A549 (cell line): ENCODE measurements at regions not wholly inside any gene's neighbourhood (a gene's known extent, or its start where the extent isn't known, plus 50 kb on each side); places are given as distances from the start of the nearest gene placed in this dataset.

Experiments
- ATAC-seq, 2 experiments: fragments of 200-7000 bp in 1 of 2; fragments of >200 bp in 1 of 2; cut with Nextera tagmentation in 1 of 2; cut with Tn5 transposase in 1 of 2; 3 replicates each; pipeline versions ENCODE4 v1.8.0 to v1.9.1; 2018 to 2020; ENCODE audit warnings: mild to moderate bottlenecking in 1 of 2, moderate library complexity in 1 of 2
- CTCF ChIA-PET: fragments of 300-600 bp; sonication (Branson Sonifier 250); formaldehyde crosslinking; extraction: SDS; loops from one replicate; lab custom pipeline; 2021; ENCODE audit warnings: antibody characterized with exemption, inconsistent platforms; lab: Yijun Ruan, JAX
- POLR2A ChIA-PET: fragments of 350-600 bp; formaldehyde crosslinking; extraction: SDS; loops from one replicate; lab custom pipeline; 2021; ENCODE audit warnings: antibody characterized with exemption, inconsistent platforms; lab: Yijun Ruan, JAX
- DNase-seq, 2 experiments: peaks; one replicate each; pipeline versions ENCODE4 v3.0.0 to v3.0.0-alpha.2; 2011 to 2016; ENCODE audit warnings: low read depth in 1 of 2, low spot score in 1 of 2
- FAIRE-seq: peaks from 2 replicates; lab custom pipeline; 2011; peaks lifted over from hg19 to GRCh38; lab: Jason Lieb, UNC
- H3K27ac ChIP-seq, 2 experiments: fragments of >200 bp; sonication (Bioruptor Twin); formaldehyde crosslinking; 3 replicates each; pipeline ENCODE4 v1.5.1; 2016 to 2017
- H3K4me1 ChIP-seq: fragments of >200 bp; sonication (Bioruptor Twin); formaldehyde crosslinking; 3 replicates; pipeline ENCODE4 v1.6.1; 2016
- H3K4me2 ChIP-seq: fragments of >200 bp; sonication (Bioruptor Twin); formaldehyde crosslinking; 3 replicates; pipeline ENCODE4 v1.6.1; 2016
- H3K4me3 ChIP-seq: fragments of >200 bp; sonication (Bioruptor Twin); formaldehyde crosslinking; 3 replicates; pipeline ENCODE4 v1.5.1; 2016
- H3K9me3 ChIP-seq: fragments of >200 bp; sonication (Bioruptor Twin); formaldehyde crosslinking; 3 replicates; pipeline ENCODE4 v1.6.1; 2016
- CBX2 ChIP-seq: fragments of 200-600 bp; sonication (generic); IDR thresholded peaks from 2 replicates; pipeline ENCODE4 v1.6.1; 2016; ENCODE audit warnings: low read depth, mild to moderate bottlenecking, borderline replicate concordance
- HEYL ChIP-seq: fragments of 250-450 bp; sonication (Bioruptor Pico); IDR thresholded peaks from 2 replicates; pipeline ENCODE4 v1.8.0; 2021; ENCODE audit warnings: mild to moderate bottlenecking, moderate library complexity
- HOXA7 ChIP-seq: fragments of 250-450 bp; sonication (Bioruptor Pico); IDR thresholded peaks from 2 replicates; pipeline ENCODE4 v1.5.0; 2020; ENCODE audit warnings: mild to moderate bottlenecking, moderate library complexity
- HOXB5 ChIP-seq: fragments of 250-450 bp; sonication (Bioruptor Pico); IDR thresholded peaks from 2 replicates; pipeline ENCODE4 v1.5.0; 2020; ENCODE audit warnings: mild to moderate bottlenecking, moderate library complexity
- NPAS2 ChIP-seq: fragments of 250-450 bp; sonication (Bioruptor Pico); IDR thresholded peaks from 2 replicates; pipeline ENCODE4 v1.8.0; 2022; ENCODE audit warnings: mild to moderate bottlenecking, moderate library complexity, borderline replicate concordance
- PHF8 ChIP-seq: fragments of 200-600 bp; sonication (generic); IDR thresholded peaks from 2 replicates; pipeline ENCODE4 v1.6.1; 2016; ENCODE audit warnings: low read depth, mild to moderate bottlenecking, antibody characterized with exemption, moderate library complexity, borderline replicate concordance
- POLR2A ChIP-seq: IDR thresholded peaks from 2 replicates; pipeline ENCODE4 v1.6.1; 2012; ENCODE audit warnings: mild to moderate bottlenecking, low read length
- RARB ChIP-seq: fragments of 250-450 bp; sonication (Bioruptor Pico); IDR thresholded peaks from 2 replicates; pipeline ENCODE4 v1.8.0; 2021; ENCODE audit warnings: mild to moderate bottlenecking, moderate library complexity
- RFX5 ChIP-seq: fragments of 450-650 bp; IDR thresholded peaks from 2 replicates; pipeline ENCODE4 v1.7.1; 2014; ENCODE audit warnings: antibody characterized with exemption, mild to moderate bottlenecking, moderate library complexity
- RNF2 ChIP-seq: fragments of 200-600 bp; sonication (generic); IDR thresholded peaks from 2 replicates; pipeline ENCODE4 v1.6.1; 2016; ENCODE audit warnings: low read depth, mild to moderate bottlenecking, antibody characterized with exemption, moderate library complexity, borderline replicate concordance
- SREBF2 ChIP-seq: fragments of 450-650 bp; IDR thresholded peaks from 2 replicates; pipeline ENCODE4 v1.6.1; 2014; ENCODE audit warnings: mild to moderate bottlenecking, moderate library complexity
- TFCP2L1 ChIP-seq: fragments of 250-450 bp; sonication (Bioruptor Pico); IDR thresholded peaks from 2 replicates; pipeline ENCODE4 v1.5.0; 2021; ENCODE audit warnings: mild to moderate bottlenecking
- TP53 ChIP-seq: fragments of 250-450 bp; sonication (Bioruptor Pico); IDR thresholded peaks from 2 replicates; pipeline ENCODE4 v1.5.0; 2021; ENCODE audit warnings: mild to moderate bottlenecking, moderate library complexity
- ZC3H11A ChIP-seq: fragments of 450-650 bp; IDR thresholded peaks from 2 replicates; pipeline ENCODE4 v1.6.1; 2014; ENCODE audit warnings: antibody characterized with exemption, mild to moderate bottlenecking
- WGBS: methylation state at CpG from one replicate; pipeline ENCODE4 v1.1.6; 2017; ENCODE audit errors: missing lambda C conversion rate; 5-methylcytosine and 5-hydroxymethylcytosine counted together
- TF ChIP-seq, protein P1 (sequence below): fragments of >200 bp; sonication (Bioruptor Twin); formaldehyde crosslinking; IDR thresholded peaks from 3 replicates; pipeline ENCODE4 v1.6.1; 2016
- TF ChIP-seq, protein P2 (sequence below): fragments of 150-350 bp; IDR thresholded peaks from 2 replicates; pipeline ENCODE4 v1.6.1; 2014; ENCODE audit warnings: low read depth, mild to moderate bottlenecking, low read length
- TF ChIP-seq, protein P3 (sequence below): IDR thresholded peaks from 2 replicates; pipeline ENCODE4 v1.6.1; 2012; ENCODE audit warnings: low read depth, borderline replicate concordance
- TF ChIP-seq, protein P4 (sequence below): fragments of 200-600 bp; sonication (generic); IDR thresholded peaks from 2 replicates; pipeline ENCODE4 v1.6.1; 2016; ENCODE audit warnings: antibody characterized with exemption, mild to moderate bottlenecking, moderate library complexity
- TF ChIP-seq, protein P5 (sequence below): fragments of 250-450 bp; sonication (Bioruptor Pico); IDR thresholded peaks from 2 replicates; pipeline ENCODE4 v1.5.0; 2021; ENCODE audit warnings: mild to moderate bottlenecking, moderate library complexity, borderline replicate concordance
- TF ChIP-seq, protein P6 (sequence below): fragments of >200 bp; sonication (Bioruptor Twin); formaldehyde crosslinking; IDR thresholded peaks from 2 replicates; pipeline ENCODE4 v1.6.1; 2016
- TF ChIP-seq, protein P7 (sequence below): IDR thresholded peaks from 2 replicates; pipeline ENCODE4 v1.6.1; 2012

DNA sequence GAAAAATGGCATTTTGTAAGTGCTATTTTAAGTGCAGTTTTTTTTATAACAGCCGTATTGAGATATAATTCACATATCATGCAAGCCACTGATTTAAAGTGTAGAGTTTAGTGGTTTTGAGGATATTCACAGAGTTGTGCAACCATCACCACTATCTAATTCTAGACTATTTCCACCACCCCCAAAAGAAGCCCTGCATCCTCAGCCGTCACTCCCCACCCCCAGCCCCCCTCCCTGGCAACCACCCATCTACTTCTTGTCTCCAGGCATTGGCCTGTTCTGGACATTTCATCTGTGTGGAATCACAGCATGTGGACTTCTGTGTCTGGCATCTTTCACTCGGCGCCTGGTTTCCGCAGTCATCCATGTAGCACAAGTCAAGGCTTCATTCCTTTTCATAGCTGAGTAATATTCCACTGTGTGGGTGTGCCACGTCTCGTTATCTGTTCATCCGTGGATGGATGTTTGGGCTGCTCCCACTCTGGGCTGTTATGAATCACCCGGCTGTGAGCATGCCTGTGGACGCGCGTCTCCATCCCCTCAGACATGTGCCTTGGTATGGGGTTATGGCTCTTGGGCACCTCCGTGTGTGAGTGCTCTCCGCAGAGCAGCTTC lies 138.4 kb upstream of the CIBAR2 start:
- WGBS, result 91% methylated on average over 14 of the region's 14 CpGs
- FAIRE-seq, result no peak
- no peaks in the 10 kb centered on the region for H3K9me3 ChIP-seq
- H3K4me1 ChIP-seq, result no peaks in the 10 kb centered on the region
- no peak for DNase-seq
- H3K4me2 ChIP-seq, result no peak overlapping the region
- H3K27ac ChIP-seq, result no peak overlapping the region
- no peak for ATAC-seq
- CTCF ChIA-PET, result interaction anchor here (1.0 to 9.4 kb wide), 6 partner anchors 9 to 136 kb away, joined by 3 to 155 read pairs (median 42); no protein-coding TSS in a partner anchor
- POLR2A ChIA-PET, result no interaction called here
- TF ChIP-seq, protein P1, sequence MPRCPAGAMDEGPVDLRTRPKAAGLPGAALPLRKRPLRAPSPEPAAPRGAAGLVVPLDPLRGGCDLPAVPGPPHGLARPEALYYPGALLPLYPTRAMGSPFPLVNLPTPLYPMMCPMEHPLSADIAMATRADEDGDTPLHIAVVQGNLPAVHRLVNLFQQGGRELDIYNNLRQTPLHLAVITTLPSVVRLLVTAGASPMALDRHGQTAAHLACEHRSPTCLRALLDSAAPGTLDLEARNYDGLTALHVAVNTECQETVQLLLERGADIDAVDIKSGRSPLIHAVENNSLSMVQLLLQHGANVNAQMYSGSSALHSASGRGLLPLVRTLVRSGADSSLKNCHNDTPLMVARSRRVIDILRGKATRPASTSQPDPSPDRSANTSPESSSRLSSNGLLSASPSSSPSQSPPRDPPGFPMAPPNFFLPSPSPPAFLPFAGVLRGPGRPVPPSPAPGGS, result no peak
- TF ChIP-seq, protein P2, sequence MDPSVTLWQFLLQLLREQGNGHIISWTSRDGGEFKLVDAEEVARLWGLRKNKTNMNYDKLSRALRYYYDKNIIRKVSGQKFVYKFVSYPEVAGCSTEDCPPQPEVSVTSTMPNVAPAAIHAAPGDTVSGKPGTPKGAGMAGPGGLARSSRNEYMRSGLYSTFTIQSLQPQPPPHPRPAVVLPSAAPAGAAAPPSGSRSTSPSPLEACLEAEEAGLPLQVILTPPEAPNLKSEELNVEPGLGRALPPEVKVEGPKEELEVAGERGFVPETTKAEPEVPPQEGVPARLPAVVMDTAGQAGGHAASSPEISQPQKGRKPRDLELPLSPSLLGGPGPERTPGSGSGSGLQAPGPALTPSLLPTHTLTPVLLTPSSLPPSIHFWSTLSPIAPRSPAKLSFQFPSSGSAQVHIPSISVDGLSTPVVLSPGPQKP, result no peak
- no peak for TF ChIP-seq RFX5
- TF ChIP-seq ZC3H11A, result no peak
- no peak for TF ChIP-seq SREBF2
- no peak overlapping the region for H3K4me3 ChIP-seq

DNA sequence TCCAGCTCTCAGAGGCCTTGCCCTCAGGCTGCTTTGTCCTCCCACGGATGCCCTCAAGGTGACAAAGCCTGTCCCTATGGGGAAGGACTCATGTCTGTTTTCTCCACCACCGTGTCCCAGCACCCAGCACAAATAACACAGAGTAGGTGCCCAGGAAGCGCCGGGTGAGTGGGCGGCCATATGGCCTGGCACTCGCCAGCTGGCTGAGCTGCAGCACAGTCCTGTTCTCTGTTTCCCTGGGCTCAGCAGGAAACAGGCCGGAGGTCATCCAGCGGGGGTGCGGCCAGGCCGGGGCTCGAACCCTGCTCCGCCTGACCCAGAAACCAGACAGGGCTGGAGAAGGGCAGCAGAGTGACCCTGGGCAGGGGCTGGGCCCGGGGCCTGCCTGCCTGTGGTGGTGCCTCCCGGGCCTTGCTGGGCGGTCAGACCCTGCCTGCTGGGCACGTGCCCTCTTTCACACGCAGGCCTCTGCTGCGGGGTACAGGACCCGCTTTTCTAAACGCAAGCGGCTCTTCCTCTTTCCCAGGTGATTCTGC lies 139.0 kb upstream of the CIBAR2 start:
- ATAC-seq (no peak), DNase-seq (no peak), FAIRE-seq (no peak)
- ChIA-PET CTCF (interaction anchor here (1.0 to 9.4 kb wide), 10 partner anchors 9 to 137 kb away, joined by 3 to 155 read pairs (median 7); no protein-coding TSS in a partner anchor), POLR2A (no interaction called here)
- Histone ChIP-seq H3K4me3 (no peak overlapping the region), H3K4me1 (no peaks in the 10 kb centered on the region), H3K27ac (no peak overlapping the region), H3K4me2 (no peak overlapping the region), H3K9me3 (no peaks in the 10 kb centered on the region)
- TF ChIP-seq, protein P3, sequence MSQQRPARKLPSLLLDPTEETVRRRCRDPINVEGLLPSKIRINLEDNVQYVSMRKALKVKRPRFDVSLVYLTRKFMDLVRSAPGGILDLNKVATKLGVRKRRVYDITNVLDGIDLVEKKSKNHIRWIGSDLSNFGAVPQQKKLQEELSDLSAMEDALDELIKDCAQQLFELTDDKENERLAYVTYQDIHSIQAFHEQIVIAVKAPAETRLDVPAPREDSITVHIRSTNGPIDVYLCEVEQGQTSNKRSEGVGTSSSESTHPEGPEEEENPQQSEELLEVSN, result no peak
- no peak for TF ChIP-seq PHF8
- TF ChIP-seq TP53 (CRISPR knock-in tag), result no peak
- TF ChIP-seq NPAS2 (CRISPR knock-in tag), result no peak
- TF ChIP-seq HOXA7 (CRISPR knock-in tag), result no peak
- TF ChIP-seq, protein P4, sequence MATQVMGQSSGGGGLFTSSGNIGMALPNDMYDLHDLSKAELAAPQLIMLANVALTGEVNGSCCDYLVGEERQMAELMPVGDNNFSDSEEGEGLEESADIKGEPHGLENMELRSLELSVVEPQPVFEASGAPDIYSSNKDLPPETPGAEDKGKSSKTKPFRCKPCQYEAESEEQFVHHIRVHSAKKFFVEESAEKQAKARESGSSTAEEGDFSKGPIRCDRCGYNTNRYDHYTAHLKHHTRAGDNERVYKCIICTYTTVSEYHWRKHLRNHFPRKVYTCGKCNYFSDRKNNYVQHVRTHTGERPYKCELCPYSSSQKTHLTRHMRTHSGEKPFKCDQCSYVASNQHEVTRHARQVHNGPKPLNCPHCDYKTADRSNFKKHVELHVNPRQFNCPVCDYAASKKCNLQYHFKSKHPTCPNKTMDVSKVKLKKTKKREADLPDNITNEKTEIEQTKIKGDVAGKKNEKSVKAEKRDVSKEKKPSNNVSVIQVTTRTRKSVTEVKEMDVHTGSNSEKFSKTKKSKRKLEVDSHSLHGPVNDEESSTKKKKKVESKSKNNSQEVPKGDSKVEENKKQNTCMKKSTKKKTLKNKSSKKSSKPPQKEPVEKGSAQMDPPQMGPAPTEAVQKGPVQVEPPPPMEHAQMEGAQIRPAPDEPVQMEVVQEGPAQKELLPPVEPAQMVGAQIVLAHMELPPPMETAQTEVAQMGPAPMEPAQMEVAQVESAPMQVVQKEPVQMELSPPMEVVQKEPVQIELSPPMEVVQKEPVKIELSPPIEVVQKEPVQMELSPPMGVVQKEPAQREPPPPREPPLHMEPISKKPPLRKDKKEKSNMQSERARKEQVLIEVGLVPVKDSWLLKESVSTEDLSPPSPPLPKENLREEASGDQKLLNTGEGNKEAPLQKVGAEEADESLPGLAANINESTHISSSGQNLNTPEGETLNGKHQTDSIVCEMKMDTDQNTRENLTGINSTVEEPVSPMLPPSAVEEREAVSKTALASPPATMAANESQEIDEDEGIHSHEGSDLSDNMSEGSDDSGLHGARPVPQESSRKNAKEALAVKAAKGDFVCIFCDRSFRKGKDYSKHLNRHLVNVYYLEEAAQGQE, result no peak
- no peak for TF ChIP-seq SREBF2
- 91% methylated on average over 20 of the region's 21 CpGs for WGBS

DNA sequence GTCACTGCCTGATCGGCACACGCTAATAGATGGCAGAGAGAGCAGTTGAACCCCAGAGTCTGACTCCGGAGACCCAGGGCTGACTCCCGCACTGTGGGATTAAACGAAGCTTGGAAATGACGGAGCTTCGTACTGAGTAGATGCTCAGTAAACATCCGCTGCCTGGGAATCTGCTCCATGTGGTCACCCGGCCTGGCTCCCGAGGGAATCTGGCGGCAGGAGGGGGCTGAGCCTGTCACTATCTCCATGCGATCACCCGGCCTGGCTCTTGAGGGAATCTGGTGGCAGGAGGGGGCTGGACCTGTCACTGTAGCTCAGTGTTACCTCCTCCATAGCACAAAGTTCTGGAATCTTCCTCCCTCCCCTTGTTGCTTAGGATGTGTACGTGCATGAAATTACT lies 139.7 kb upstream of the CIBAR2 start:
- Histone ChIP-seq H3K4me1 (no peaks in the 10 kb centered on the region), H3K9me3 (no peaks in the 10 kb centered on the region), H3K27ac (no peak overlapping the region), H3K4me3 (no peak overlapping the region), H3K4me2 (no peak overlapping the region)
- ChIA-PET CTCF (interaction anchor here (1.0 to 9.4 kb wide), 29 partner anchors 10 to 491 kb away, joined by 3 to 155 read pairs (median 7); partner anchors contain the start of gene CIBAR2), POLR2A (no interaction called here)
- no peak for ATAC-seq
- no peak for DNase-seq
- WGBS, result 87% methylated on average over 14 of the region's 14 CpGs
- no peak for FAIRE-seq
- TF ChIP-seq POLR2A (no peak), HEYL (no peak), HOXB5 (CRISPR knock-in tag) (no peak), RNF2 (no peak), RARB (CRISPR knock-in tag) (no peak), CBX2 (no peak), TFCP2L1 (CRISPR knock-in tag) (no peak), SREBF2 (no peak)
- TF ChIP-seq, protein P5, sequence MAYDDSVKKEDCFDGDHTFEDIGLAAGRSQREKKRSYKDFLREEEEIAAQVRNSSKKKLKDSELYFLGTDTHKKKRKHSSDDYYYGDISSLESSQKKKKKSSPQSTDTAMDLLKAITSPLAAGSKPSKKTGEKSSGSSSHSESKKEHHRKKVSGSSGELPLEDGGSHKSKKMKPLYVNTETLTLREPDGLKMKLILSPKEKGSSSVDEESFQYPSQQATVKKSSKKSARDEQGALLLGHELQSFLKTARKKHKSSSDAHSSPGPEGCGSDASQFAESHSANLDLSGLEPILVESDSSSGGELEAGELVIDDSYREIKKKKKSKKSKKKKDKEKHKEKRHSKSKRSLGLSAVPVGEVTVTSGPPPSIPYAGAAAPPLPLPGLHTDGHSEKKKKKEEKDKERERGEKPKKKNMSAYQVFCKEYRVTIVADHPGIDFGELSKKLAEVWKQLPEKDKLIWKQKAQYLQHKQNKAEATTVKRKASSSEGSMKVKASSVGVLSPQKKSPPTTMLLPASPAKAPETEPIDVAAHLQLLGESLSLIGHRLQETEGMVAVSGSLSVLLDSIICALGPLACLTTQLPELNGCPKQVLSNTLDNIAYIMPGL (CRISPR knock-in tag), result no peak
- TF ChIP-seq, protein P6, sequence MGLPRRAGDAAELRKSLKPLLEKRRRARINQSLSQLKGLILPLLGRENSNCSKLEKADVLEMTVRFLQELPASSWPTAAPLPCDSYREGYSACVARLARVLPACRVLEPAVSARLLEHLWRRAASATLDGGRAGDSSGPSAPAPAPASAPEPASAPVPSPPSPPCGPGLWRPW, result no peak
- TF ChIP-seq, protein P7, sequence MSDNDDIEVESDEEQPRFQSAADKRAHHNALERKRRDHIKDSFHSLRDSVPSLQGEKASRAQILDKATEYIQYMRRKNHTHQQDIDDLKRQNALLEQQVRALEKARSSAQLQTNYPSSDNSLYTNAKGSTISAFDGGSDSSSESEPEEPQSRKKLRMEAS, result no peak
- TF ChIP-seq, protein P1, result no peak
